Adrenal gland (tissue), 5 donors: ENCODE measurements at regions not wholly inside any gene's neighbourhood (a gene's known extent, or its start where the extent isn't known, plus 50 kb on each side); places are given as distances from the start of the nearest gene placed in this dataset.

Experiments used
- POLR2A ChIP-seq, 2 donors: fragments of 450-650 bp; IDR thresholded peaks; one replicate each; pipeline ENCODE4 v1.6.1; 2017; ENCODE audit warnings: antibody characterized with exemption in 2 of 2, mild to moderate bottlenecking in 2 of 2, moderate library complexity in 1 of 2
- TF ChIP-seq, protein P1 (sequence below), 6 experiments: fragments of 450-650 bp in 4 of 6; fragments of 200-600 bp in 2 of 6; sonication (generic) in 1 of 6; IDR thresholded peaks; 1 replicate in 5 of 6; 2 replicates in 1 of 6; pipeline versions ENCODE4 v1.5.1 to v1.8.0; 2016 to 2021; ENCODE audit warnings: antibody characterized with exemption in 6 of 6, mild to moderate bottlenecking in 2 of 6, moderate library complexity in 1 of 6
- donor health status: DM: no; HTN: no; CAD: no.

DNA sequence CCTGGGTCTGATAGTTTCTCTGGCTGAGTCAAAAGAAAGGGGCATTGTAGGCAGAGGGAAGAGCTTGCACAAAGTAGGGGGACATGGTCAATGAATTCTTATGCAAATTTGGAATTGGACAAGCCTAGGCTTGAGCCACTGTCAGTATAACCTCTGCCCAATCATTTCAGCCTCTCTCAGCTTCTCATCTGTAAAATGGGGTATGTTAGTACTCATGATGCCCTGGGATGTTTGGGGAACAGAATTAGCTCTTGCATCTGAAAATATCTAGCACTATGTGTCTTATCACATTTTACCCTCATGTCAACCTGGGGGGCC is 148.6 kb downstream of the DHX35 start:
- TF ChIP-seq, protein P1, sequence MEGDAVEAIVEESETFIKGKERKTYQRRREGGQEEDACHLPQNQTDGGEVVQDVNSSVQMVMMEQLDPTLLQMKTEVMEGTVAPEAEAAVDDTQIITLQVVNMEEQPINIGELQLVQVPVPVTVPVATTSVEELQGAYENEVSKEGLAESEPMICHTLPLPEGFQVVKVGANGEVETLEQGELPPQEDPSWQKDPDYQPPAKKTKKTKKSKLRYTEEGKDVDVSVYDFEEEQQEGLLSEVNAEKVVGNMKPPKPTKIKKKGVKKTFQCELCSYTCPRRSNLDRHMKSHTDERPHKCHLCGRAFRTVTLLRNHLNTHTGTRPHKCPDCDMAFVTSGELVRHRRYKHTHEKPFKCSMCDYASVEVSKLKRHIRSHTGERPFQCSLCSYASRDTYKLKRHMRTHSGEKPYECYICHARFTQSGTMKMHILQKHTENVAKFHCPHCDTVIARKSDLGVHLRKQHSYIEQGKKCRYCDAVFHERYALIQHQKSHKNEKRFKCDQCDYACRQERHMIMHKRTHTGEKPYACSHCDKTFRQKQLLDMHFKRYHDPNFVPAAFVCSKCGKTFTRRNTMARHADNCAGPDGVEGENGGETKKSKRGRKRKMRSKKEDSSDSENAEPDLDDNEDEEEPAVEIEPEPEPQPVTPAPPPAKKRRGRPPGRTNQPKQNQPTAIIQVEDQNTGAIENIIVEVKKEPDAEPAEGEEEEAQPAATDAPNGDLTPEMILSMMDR (IDR thresholded peaks at IDR 0.05) = no peak
- TF ChIP-seq POLR2A (IDR thresholded peaks at IDR 0.05) = no peak
